CMK (cell line): ENCODE measurements at regions not wholly inside any gene's neighbourhood (a gene's known extent, or its start where the extent isn't known, plus 50 kb on each side); places are given as distances from the start of the nearest gene placed in this dataset.
"Not testable (repeated sequence)": the region's sequence is repeated elsewhere in the genome, so short reads cannot be mapped to it uniquely, and the experiment has no call there.

Experiments used
- DNase-seq: peaks from one replicate; pipeline ENCODE4 v3.0.0-alpha.2; 2010; ENCODE audit warnings: low read depth

DNA sequence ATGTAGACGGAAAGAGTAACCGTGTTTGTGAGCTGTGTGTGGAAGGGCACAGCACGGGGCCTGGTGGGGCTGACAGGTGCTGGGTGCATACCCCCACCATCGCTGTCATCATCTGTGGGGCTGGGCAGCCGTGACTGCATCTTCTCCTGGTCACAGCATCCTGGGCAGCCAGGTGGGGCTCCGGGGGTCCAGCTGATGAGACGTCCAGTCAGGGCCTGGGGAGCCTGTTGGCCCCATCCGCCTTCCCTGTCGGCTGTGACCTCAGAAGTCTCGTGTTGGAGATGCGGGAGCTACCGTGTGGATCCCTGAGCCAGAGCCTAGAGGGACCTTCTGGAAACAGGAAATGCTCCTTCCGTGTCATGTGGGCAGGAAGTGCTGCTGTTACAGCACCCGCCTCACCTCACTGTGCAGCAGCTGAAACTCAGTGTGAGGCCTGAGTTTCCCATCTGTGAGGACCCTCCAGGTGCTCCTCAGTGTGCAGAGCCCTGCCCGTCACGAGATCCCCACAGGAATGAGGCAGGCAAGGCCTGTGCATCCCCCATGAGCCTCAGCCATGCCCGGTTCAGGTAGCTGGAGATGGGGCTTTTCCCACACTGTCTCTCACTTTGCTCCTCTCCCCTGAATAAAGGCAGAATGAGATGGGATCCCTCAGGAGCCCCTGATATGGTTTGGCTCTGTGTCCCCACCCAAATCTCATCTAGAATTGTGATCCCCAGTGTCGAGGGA, 108.7 kb downstream of the ERMARD start:
- DNase-seq, result no peak

DNA sequence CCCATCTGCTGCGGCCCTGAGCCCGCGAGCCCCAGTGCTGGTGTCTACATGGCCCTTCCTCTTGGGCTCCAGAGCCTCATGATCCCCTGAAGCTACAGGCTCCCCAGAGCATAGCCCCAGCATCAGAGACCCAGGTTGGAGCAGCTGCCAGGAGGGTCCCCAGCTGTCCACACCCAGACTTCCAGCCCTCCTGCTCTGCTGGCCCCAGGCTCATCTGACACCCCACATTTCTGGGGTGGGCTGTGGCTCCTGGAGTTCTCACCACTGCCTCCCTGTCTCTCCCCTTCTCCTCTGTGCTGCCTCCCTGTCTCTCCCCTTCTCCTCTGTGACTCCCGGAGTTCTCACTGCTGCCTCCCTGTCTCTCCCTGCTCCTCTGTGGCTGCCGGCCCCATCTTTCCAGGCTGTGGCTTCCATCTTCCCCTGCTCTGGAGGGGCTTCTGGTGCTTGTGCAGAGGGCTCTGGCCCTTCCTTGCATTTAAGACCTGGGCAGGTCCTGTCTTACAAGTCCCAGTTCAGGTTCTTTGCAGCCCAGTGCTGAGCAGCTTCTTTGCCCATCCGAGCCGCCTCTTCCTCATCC, 108.1 kb downstream of the ERMARD start:
- DNase-seq, result no peak

DNA sequence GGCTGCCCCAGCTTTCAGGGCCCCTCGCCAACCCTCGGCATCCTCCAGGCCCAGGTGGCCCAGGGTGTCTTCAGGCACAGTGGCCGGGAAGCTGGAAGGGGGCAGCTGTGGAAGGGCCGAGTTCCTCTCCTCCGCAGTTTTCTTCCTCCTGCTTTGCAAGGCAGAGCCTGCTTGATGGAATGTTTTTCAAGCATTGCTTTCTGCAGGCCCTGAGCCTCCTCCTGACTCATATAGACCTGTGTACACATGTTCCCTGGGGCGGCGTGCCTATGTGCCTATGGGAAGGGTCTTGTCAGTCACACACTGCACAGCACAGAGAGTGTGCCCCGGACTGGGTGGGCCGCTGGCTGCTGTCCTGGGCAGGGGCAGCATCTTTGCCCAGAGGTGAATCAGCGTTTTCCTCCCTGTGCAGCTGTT, 107.5 kb downstream of the ERMARD start:
- DNase-seq, result no peak

DNA sequence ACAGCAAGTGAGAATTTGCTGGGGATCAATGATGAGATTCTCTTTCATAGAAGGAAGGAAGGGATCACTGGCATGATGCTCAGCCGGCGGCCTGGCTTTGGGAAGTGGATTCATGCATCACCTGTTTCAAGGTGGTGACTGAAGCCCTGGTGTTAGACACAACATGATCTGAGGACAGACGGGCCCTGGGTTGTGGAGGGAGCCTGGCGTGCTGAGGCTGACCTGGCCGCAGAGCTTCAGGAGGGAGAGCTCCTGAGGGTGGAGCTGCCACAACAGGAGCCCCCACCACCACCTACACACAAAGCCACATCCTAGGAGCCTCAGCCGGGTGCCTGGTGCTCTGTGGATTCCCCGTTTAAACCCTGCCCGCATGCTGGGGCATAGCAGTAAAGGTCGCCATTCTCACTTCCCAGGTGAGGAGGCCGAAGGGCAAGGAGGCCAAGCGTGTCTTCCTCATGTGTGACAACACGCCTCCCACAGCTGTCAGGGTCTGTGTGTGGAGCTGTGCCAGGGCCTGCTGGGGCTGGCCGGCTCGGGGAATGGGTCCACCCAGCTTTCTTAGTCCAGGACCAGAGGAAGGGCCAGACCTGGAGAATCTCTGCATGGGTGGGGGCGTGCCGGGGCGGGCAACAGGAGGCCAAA, 107.0 kb downstream of the ERMARD start:
- no peak for DNase-seq

DNA sequence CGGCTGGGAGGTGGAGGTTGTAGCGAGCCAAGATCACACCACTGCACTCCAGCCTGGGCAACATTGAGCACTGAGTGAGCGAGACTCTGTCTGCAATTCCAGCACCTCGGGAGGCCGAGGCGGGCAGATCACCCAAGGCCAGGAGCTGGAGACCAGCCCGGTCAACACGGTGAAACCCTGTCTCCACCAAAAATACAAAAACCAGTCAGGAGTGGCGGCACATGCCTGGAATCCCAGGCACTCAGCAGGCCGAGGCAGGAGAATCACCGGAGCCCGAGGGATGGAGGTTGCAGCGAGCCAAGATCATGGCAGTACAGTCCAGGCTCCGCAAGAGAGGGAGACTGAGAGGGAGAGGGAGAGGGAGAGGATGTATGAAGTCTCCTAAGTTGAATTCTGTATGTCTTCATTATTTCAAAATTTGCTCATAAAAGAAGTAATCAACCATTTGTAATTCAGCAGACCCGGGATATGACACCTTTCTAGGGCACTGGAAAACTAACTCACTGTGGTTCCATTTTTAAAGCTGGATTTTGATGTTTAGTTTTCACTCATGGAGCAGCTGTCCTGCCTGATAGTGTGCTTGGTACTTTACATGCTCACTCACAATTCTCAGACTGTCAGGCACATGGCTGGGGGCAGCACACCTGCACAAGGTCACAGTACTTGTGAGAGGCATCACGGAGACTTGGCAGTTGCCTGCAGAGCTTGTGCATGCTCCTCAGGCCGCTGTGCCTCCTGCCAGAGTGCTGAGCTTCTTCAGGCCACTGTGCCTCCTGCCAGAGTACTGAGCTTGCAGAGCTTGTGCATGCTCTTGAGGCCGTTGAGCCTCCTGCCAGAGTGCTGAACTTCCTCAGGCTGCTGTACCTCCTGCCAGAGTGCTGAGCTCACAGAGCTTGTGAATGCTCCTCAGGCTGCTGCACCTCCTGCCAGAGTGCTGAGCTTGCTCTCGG, 106.2 kb downstream of the ERMARD start:
- no peak for DNase-seq

DNA sequence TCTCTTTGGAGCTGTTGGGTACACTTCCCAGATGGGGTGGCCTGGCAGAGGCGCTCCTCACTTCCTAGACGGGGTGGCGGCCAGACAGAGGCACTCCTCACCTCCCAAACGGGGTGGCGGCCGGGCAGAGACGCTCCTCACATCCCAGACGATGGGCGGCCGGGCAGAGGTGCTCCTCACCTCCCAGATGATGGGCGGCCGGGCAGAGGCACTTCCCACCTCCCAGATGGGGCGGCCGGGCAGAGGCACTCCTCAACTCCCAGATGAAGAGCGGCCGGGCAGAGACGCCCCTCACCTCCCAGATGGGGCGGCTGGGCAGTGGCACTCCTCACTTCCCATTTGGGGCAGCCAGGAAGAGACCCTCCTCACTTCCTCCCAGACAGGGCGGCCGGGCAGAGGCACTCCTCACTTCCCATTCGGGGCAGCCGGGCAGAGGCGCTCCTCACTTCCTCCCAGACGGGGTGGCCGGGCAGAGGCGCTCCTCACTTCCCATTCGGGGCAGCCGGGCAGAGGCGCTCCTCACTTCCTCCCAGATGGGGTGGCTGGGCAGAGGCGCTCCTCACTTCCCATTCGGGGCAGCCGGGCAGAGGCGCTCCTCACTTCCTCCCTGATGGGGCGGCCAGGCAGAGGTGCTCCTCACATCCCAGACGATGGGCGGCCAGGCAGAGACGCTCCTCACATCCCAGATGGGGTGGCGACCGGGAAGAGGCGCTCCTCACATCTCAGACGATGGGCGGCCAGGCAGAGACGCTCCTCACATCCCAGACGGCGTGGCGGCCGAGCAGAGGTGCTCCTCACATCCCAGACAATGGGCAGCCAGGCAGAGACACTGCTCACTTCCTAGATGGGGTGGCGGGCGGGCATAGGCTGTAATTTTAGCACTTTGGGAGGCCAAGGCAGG, 105.3 kb downstream of the ERMARD start:
- DNase-seq, result not testable (repeated sequence)

DNA sequence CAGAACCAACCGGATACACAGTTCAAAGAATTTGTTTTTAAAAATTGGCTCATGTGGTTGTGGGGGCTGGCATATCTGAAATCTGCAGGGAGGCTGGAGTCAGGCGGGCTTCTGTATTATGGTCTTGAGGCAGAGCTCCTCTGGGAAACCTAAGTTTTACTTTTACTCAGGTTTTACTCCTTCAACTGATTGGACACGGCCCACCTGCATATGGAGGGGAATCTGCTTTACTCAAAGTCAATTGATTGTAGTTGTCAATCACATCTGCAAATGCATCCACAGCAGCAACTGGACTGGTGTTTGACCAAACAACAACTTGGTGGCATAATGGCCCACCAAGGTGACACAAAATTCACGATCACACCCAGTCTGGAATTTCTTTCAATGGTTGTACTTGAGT, 103.4 kb downstream of the ERMARD start:
- DNase-seq, result no peak

DNA sequence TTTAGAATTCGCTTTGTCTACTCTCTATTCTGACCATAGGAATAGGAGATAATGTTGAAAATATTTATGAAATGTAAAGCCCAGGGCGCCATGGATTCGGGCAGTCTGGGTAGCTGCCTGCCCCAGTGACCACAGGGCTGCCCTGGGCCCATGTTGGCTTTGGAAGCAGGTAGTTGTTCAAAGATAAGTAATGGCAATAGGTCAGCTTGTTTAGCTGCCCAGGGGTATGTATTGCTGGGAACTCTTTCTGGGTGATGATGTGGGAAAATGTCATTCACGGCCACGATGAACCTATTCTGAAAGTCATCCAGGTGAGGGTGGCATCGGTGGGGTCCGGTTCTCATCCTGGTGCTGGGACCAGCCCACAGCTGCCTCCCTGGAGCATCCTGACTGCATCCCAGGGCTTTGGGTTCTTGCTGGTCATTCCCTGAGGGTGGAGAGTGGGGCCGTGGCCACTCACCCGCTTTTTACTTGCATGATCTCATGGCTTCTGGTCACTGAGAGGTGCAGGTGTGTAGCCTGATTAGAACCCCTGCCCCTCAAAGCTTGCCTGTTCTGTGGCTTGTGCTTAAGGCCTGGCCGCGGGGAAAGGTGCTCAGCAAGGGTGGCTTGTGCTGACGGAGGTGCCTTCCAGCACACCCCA, 102.8 kb downstream of the ERMARD start:
- no peak for DNase-seq

DNA sequence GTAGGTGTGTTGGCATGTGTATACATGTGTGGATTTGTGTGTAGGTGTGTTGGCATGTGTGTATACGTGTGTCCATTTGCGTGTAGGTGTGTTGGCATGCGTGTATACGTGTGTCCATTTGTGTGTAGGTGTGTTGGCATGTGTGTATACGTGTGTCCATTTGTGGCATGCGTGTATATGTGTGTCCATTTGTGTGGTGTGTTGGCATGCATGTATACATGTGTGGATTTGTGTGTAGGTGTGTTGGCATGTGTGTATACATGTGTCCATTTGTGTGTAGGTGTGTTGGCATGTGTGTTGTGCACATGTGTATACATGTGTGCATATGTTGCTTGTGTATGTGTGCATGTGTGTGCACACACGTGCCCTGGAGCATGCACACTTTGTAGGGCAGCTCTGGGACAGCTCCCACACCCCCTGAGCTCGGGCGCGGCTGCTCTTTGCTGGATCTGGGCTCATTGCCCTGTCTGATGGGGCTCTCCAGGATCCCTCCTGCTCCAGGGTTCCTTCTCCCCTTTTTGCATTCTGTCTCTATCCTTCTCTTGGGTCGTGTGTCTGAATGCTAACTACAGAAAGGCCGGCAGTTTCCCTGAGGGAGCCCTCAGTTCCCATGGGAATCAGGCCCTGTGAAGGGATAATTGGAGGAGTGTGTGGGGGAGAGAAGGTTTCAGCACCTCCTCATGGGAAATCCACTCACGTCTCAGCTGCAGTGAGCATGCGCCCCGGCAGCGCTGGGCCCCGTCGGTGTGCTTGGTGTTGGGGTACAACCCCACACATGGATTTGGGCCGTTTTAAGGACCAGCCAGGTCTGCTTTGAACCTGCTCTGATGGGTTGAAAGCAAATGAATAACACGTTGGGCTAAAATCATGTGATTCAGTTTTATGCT, 102.0 kb downstream of the ERMARD start:
- no peak for DNase-seq

DNA sequence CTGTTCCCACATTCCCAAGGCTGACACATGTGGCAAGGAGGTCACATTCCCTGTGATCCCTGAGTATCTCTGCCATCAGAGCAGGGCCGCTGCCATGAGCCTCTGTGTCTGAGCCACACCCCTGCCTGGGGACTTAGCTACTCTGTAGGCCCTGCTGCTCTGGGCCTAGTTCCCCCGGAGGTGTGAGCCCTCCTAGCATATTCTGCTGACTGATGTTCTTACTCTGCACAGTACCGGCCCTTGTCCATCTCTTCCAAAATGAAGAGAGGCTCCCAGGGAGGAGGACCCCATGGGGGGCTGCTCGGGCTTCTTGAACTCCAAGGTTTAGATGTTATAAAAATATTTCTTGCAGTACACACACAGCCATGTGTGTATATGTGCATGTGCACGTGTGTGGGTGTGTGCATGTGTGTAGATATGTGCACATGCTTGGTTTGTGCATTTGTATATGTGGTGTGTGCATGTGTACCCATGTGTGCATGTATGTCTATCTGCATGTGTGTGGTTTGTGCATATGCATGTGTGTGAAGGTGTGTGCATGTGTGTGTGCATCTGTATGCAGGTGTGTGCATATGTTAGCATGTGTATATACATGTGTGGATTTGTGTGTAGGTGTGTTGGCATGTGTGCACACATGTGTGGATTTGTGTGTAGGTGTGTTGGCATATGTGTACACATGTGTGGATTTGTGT, 101.2 kb downstream of the ERMARD start:
- no peak for DNase-seq

DNA sequence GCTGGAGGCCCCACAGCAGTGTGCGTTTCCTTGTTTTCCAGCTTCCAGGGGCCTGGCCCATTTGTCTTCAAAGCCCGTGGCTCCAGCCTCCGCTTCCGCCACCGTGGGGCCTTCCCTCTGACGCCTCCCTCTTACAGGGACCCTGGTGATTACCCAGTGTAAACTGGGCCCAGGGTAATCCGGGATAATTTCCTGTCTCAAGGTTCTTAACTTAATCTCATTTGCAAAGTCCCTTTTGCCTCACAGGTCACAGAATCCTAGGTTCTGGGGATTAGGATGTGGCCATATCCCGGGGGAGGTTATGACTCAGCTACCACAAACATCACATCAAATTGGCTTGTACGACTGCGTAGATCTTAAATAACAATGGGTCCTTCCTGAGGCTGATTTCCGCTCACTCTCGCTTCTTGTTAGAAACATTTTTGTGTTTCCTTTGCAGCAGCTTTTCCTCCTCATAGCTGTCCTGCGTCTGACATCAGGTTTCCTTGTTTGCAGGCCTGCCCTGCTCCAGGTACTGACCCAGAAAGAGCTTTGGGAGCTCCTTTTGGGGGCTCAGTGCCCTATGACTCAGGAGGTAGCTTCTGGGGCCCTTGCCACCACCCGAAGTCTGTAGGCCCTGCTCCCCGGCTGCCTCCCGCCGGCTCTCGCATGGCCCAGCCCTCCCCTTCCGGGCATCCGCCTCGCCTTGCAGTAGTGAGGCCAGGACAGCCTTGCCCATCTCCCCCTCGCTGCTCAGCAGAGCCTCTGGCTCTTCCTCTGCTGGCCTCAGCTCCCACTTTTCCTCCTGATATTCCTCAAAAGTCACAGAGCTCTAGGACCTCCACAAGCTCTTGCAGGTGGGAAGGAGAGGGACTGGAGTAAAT, 100.5 kb downstream of the ERMARD start:
- no peak for DNase-seq

DNA sequence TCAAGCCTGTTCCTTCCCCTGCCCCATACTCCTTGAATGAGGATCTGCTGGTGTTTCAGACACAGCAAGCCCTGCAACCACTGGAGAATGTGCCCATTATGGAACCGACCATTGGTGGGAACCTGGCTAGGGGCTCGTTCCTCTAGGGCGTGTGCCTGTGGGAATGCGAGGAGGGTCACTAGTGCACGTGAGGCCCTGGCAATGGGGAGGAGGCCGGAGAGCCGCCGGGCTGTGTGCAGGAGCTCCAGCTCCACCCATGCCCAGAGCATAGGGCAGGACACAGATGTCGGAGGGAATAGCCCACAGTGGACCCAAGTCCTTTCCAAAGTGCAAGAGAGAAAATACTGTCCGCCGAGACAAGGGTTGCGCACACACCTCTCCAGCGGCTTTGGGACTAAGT, 99.3 kb downstream of the ERMARD start:
- DNase-seq, result no peak

DNA sequence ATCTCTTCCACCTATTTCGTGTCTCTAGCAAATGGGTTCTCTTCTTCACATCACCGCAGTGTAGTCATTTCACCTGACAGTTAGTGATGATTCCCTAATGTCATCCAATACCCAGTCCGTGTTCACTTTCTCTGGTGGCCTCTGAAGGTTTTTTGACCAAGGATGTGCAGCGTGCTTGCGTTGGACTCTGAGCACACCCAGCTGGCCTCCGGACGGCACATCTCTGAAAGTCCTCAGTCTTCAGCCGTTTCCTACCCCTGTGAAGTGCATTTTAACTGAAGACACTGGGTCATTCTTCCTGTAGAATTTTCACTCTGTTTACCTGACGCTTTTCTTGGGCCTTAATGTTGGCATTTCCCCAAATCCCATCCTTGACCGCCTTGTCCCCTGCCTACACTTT, 98.7 kb downstream of the ERMARD start:
- DNase-seq, result no peak

DNA sequence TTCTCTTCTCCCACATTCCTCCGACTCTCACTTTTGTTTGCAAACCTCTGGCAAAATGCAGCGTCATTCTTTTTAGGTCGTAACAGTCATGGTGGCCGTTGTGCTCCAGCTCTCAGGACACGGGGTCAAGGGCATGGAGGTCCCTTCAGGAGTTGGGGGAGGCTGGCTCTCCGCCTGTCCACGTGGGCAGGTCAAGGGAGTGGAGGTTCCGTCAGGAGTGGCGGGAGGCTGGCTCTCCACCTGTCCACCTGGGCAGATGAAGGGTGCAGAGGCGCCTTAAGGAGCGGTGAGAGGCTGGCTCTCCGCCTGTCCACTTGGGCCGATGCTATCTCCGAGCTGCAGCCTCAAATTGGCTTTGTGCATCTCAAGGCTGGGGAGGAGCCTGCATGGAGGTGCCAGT, 98.0 kb downstream of the ERMARD start:
- DNase-seq, result no peak

DNA sequence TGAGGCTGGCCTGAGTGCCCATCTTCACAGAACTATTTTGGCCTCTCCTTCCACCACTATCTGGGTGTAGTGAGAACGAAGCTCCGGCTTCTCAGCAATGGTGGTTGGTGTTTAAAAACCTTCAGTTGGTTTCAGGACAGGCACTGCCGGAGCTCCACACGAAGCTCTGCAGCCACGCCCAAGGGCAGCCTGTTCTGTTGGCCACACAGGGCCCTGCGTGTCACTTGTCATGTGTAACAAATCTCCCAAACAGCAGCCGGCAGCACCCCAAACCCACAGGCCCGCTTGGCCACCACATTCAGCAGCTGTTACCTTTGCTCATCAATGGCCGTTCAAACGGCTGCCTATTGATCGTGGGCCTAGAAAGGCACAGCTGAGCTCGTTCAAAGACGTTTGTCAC, 97.5 kb downstream of the ERMARD start:
- DNase-seq, result no peak

DNA sequence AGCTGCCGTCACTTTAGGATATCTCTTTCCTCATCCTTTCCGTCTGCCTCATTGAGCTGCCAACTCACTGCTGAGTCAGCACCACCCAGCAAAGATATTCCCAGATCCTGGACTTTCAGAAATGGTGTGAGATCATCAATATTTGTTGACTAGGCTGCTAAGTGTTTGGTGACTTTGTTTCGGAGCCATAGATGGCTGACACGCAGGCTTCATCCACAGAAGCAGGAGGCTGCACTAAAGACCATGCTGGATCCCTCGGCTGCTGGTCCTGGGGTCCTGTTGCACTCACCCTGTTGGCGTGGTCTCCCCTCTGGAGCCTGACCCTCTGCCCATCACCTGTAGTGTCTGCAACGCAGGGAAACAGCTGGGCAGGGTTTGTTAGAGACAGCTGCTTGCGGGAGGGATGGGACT, 96.5 kb downstream of the ERMARD start:
- no peak for DNase-seq

DNA sequence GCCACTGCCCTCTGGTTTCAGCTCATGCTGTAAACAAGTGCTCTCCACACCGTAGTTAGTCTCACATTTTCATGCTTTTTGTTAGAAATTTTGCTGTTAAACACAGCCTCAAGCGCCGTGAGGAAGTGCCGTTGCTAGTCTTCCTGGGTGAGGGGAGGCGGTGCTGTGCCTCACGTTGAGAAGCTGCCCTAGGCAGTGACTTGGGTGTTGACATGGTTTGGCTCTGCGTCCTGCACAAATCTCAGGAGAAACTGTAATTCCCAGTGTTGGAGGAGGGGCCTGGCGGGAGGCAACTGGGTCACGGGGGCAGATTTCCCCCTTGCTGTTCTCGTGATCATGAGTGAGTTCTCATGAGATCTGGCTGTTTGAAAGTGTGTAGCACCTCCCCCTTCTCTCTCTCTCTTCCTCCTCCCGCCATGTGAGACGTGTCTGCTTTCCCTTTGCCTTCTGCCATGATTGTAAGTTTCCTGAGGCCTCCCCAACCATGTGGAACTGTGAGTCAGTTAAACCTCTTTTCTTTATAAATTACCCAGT, 95.8 kb downstream of the ERMARD start:
- DNase-seq, result no peak
